ENCODE measurements at regions not wholly inside any gene's neighbourhood (a gene's known extent, or its start where the extent isn't known, plus 50 kb on each side); places are given as distances from the start of the nearest gene placed in this dataset.

DNA sequence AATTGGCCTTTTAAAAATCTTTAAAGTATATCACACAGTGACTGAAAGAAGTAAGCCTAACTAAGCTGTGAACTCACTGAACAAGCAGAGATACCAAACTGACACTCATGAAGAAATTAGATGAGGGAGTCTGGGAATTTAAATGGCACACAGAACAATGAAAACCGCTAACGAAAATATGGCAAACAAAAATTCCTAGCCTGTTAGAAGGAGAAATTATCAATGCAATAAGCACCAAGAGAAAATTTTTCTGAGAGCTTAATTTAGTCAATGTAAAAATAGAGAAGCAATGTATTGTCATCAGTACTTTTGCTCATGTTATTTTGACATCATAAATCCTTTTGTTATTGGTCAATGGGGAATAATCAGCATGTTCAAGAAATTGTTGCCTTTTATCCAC lies 291.1 kb upstream of the PDZRN3 start:
- TF ChIP-seq, protein P1, sequence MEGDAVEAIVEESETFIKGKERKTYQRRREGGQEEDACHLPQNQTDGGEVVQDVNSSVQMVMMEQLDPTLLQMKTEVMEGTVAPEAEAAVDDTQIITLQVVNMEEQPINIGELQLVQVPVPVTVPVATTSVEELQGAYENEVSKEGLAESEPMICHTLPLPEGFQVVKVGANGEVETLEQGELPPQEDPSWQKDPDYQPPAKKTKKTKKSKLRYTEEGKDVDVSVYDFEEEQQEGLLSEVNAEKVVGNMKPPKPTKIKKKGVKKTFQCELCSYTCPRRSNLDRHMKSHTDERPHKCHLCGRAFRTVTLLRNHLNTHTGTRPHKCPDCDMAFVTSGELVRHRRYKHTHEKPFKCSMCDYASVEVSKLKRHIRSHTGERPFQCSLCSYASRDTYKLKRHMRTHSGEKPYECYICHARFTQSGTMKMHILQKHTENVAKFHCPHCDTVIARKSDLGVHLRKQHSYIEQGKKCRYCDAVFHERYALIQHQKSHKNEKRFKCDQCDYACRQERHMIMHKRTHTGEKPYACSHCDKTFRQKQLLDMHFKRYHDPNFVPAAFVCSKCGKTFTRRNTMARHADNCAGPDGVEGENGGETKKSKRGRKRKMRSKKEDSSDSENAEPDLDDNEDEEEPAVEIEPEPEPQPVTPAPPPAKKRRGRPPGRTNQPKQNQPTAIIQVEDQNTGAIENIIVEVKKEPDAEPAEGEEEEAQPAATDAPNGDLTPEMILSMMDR (IDR thresholded peaks at IDR 0.05), result no peak
- TF ChIP-seq EZH2phosphoT487 (IDR thresholded peaks at IDR 0.05), result no peak

Measured in neural progenitor cell (in vitro differentiated cells).